ENCODE measurements at regions not wholly inside any gene's neighbourhood (a gene's known extent, or its start where the extent isn't known, plus 50 kb on each side); places are given as distances from the start of the nearest gene placed in this dataset.

DNA sequence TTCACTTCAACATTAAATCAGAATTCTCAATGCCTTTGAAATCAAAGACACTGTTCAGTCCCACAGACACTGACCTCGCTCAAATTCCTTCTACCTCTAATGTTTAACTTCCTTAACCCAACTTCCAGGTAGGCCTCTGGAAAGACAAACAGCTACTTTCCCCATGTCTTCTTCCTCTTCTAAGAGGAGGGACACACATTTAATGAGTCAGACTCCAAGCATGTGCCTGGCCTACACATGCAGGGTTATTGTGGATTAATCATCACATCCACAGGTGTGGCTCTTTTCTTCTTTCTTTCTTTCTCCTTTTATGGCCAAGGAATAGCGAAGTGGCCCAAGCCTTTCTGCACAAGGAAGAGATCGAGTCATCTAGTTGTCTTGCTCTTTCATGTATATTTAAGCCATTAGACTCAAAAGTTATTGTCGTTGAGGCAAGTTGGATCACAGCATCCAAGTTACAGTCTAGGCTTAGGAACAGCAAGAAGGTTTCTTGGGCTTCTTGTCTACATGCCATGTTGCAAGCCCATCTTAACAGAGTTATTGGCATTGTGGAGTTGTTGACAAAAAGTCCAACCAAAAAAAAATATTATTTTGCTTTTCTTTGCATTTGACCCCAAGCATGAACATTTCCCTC lies 387.8 kb downstream of the IRS1 start (continued):
- TF ChIP-seq ZBTB40 (IDR thresholded peaks at IDR 0.05), result no peak
- TF ChIP-seq ZBTB40 (CRISPR knock-in tag; IDR thresholded peaks at IDR 0.05), result no peak
- no peak for TF ChIP-seq ZNF337 (CRISPR knock-in tag; IDR thresholded peaks at IDR 0.05; ENCODE audit: borderline replicate concordance, low read depth)
- peak; percentile 33; the same call in 1 of the 2 replicates for TF ChIP-seq ZNF292 (CRISPR knock-in tag; IDR thresholded peaks at IDR 0.05; ENCODE audit: borderline replicate concordance, low read depth)
- no peak for TF ChIP-seq ZNF772 (CRISPR knock-in tag; IDR thresholded peaks at IDR 0.05)
- TF ChIP-seq RFX3 (CRISPR knock-in tag; IDR thresholded peaks at IDR 0.05), result no peak
- peak; percentile 92 for TF ChIP-seq ISL2 (CRISPR knock-in tag; IDR thresholded peaks at IDR 0.05)
- TF ChIP-seq KDM5B (CRISPR knock-in tag; IDR thresholded peaks at IDR 0.05; ENCODE audit: borderline replicate concordance), result no peak
- TF ChIP-seq, protein P1, sequence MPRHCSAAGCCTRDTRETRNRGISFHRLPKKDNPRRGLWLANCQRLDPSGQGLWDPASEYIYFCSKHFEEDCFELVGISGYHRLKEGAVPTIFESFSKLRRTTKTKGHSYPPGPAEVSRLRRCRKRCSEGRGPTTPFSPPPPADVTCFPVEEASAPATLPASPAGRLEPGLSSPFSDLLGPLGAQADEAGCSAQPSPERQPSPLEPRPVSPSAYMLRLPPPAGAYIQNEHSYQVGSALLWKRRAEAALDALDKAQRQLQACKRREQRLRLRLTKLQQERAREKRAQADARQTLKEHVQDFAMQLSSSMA (CRISPR knock-in tag; IDR thresholded peaks at IDR 0.05), result no peak
- no peak for TF ChIP-seq XRCC5 (optimal IDR thresholded peaks at IDR 0.05; ENCODE audit: low read length)
- peak; percentile 86 for TF ChIP-seq ZNF644 (CRISPR knock-in tag; IDR thresholded peaks at IDR 0.05; ENCODE audit: low read depth)
- TF ChIP-seq TCF12 (IDR thresholded peaks at IDR 0.05), result no peak
- TF ChIP-seq TCF12 (CRISPR knock-in tag; IDR thresholded peaks at IDR 0.05), result no peak
- TF ChIP-seq ZNF510 (CRISPR knock-in tag; IDR thresholded peaks at IDR 0.05; ENCODE audit: low read depth), result no peak
- TF ChIP-seq, protein P2, sequence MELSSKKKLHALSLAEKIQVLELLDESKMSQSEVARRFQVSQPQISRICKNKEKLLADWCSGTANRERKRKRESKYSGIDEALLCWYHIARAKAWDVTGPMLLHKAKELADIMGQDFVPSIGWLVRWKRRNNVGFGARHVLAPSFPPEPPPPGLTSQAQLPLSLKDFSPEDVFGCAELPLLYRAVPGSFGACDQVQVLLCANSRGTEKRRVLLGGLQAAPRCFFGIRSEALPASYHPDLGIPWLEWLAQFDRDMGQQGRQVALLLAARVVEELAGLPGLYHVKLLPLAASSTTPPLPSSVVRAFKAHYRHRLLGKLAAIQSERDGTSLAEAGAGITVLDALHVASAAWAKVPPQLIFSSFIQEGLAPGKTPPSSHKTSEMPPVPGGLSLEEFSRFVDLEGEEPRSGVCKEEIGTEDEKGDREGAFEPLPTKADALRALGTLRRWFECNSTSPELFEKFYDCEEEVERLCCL (CRISPR knock-in tag; IDR thresholded peaks at IDR 0.05; ENCODE audit: borderline replicate concordance), result no peak
- no peak for TF ChIP-seq SMAD9 (CRISPR knock-in tag; IDR thresholded peaks at IDR 0.05)
- TF ChIP-seq ZNF34 (CRISPR knock-in tag; IDR thresholded peaks at IDR 0.05; ENCODE audit: borderline replicate concordance), result no peak
- TF ChIP-seq FOSL1 (CRISPR knock-in tag; IDR thresholded peaks at IDR 0.05; ENCODE audit: borderline replicate concordance), result peak; percentile 93
- TF ChIP-seq ZBTB42 (CRISPR knock-in tag; IDR thresholded peaks at IDR 0.05), result no peak
- no peak for TF ChIP-seq ZNF3 (CRISPR knock-in tag; IDR thresholded peaks at IDR 0.05)
- no peak for TF ChIP-seq ZNF660 (CRISPR knock-in tag; IDR thresholded peaks at IDR 0.05; ENCODE audit: borderline replicate concordance, low read depth)
- TF ChIP-seq SALL2 (CRISPR knock-in tag; IDR thresholded peaks at IDR 0.05), result no peak
